Lower leg skin (tissue), 3 donors: ENCODE measurements at regions not wholly inside any gene's neighbourhood (a gene's known extent, or its start where the extent isn't known, plus 50 kb on each side); places are given as distances from the start of the nearest gene placed in this dataset.

Experiments used
- CTCF ChIP-seq, 3 donors: fragments of 450-650 bp; IDR thresholded peaks; one replicate each; pipeline ENCODE4 v1.5.1; 2016; ENCODE audit warnings: antibody characterized with exemption in 3 of 3, mild to moderate bottlenecking in 3 of 3, moderate library complexity in 2 of 3
- POLR2A ChIP-seq, 2 donors: fragments of 450-650 bp; IDR thresholded peaks; one replicate each; pipeline ENCODE4 v1.6.1; 2016 to 2017; ENCODE audit warnings: antibody characterized with exemption in 2 of 2, mild to moderate bottlenecking in 1 of 2, moderate library complexity in 1 of 2

- TF ChIP-seq CTCF (IDR thresholded peaks at IDR 0.05), result no peak
- TF ChIP-seq POLR2A (IDR thresholded peaks at IDR 0.05), result no peak
Observed at GRCh38 chr5:81843845-81844244, 92.9 kb upstream of the SSBP2 start.
